ENCODE measurements at regions not wholly inside any gene's neighbourhood (a gene's known extent, or its start where the extent isn't known, plus 50 kb on each side); places are given as distances from the start of the nearest gene placed in this dataset.
"Not testable (repeated sequence)": the region's sequence is repeated elsewhere in the genome, so short reads cannot be mapped to it uniquely, and the experiment has no call there.

DNA sequence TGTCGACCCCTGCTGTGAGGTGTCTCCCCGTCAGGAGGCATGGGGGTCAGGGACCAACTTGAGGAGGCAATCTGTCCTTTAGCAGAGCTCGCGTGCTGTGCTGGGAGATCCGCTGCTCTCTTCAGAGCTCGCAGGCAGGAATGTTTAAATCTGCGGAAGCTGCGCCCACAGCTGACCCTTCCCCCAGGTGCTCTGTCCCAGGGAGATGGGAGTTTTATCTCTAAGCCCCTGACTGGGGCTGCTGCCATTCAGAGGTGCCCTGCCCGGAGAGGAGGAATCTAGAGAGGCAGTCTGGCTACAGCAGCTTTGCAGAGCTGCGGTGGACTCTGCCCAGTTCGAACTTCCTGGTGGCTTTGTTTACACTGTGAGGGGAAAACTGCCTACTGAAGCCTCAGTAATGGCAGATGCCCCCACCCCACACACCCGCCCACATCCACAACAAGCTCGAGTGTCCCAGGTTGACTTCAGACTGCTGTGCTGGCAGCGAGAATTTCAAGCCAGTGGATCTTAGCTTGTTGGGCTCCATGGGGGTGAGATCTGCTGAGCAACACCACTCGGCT, 133.1 kb downstream of the CENPC start:
- DNase-seq = not testable (repeated sequence)

DNA sequence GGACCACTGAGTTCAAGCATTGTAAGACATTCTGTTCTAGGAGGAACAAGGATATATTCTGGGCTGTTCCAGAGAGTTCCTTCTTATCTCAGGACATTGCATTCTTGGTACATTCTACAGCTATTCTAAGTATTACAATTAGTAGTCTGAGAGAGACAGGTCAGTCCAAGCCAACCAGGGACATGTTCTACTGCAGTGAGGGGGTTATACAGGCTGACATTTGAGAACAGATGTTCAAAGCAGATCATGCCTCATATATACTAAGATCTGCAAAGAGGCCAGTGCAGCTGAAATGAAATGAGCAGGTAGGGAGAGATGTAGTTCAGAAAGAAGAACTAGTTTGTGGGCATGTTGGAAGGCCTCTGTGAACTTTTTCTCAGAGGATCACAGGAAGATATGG, 142.0 kb downstream of the CENPC start:
- DNase-seq = no peak

DNA sequence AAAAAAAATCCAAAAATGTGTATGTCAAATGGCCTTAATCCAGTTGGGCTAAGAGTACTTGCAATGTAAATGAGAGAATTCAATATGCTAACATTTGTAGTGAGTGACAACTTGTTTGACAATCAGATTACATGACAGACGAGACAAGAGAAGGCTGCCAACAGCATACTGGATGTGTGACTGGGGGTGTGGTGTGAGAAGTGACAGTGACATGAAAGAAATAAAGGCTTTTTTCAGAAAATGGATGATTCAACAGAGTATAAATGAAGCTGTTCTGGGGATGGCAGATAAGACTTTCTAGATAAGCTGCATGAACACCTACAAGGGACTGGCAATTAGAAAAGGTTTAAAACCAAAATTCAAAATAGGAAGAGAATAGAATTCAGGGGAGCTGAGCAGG, 143.4 kb downstream of the CENPC start:
- no peak for DNase-seq

DNA sequence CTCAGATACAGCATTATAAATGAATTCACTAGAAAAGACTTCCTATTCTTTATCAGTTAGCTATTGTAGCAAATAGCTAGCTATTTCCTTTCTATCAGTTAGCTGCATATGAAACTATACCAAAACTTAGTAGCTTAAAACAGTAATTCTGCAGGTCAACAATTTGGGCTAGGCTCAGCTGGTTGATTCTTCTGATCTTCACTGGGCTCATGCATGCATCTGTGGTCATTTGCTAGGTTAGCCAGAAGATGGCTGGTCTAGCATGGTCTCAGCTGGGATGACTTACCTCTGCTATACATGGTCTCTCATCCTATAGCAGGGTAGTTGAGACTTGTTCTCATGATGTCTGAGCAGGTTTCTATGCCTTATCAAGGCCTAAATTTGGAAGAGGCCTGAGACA, 147.4 kb downstream of the CENPC start:
- no peak for DNase-seq

DNA sequence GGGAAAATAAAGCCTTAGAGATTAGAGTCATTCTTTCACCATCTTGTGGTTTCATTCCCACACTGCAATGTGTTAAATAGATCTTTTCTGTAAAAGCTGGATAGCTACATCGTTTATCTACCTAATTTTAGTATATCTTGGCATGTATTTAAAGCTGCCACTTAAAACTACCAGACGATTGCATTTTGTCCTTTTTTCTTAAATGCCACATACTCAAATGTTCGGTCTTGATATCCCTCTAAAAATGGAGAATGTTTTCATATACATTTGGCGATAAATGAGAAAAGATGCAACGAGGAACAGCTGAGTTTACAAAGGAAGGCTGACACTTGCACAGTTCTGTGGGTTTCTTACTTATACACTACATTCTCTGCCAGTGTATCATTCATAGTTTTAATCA, 148.3 kb downstream of the CENPC start:
- DNase-seq = no peak

DNA sequence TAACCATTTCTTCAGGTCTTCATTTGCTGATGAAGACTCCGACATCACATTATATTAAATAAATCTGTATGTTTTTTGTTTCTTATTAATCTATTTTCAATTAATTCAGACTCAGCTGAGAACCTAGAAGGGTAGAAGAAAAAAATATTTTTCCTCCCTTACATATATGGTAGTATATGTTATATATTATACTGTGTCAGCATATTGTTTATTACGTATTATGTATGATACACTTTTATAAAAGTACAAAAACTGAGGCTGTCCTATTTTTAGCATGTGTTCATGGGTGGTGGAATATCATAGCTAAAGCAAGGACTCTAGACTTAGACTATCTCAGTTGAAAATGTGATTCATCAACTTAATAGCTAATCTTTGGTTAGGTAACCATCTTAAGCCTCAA, 149.3 kb downstream of the CENPC start:
- no peak for DNase-seq

DNA sequence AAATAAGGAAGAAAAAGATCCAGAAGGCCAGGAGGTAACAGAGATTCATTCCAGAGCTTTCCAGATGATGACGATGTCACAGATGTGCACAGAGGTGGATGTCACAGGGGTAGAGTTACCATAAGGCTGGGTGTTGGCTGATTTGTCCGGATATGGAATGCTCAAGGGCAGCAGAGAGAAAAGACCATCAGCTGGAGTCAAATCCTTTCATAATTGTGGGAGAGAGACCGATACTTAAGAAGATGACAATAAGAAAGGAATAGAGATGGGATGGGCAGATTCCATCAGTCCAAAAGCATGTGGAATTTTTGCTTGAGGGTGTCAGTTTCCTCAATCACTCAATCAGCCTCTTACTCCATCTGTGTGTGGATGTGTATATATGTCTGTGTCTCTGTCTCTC, 150.4 kb downstream of the CENPC start:
- no peak for DNase-seq

DNA sequence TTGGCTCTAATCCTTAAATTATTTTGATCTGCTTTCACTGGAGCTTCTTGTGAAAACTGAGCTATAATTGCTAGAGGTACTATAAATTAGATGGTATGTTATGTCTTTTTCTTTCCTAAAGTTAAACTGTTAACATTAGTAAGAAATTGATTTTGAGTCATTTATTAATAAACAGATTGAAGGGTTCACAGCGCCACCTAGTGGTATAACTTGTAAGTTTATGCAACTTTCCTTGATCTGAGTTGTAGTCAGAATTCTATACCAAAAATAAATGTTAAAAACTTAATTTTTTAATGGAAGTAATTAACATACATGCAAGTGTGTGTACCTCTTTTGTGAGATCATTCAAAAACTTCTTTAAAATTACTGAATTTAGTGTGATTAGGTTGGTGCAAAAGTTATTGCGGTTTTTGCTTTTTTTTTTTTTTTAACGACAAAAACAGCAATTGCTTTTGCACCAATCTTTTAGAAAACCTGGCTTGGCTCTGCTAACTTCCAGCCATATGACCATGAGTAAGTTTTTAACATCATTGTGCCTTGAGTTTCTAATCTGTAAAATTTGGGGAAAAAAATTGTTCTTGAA, 151.5 kb downstream of the CENPC start:
- no peak for DNase-seq

DNA sequence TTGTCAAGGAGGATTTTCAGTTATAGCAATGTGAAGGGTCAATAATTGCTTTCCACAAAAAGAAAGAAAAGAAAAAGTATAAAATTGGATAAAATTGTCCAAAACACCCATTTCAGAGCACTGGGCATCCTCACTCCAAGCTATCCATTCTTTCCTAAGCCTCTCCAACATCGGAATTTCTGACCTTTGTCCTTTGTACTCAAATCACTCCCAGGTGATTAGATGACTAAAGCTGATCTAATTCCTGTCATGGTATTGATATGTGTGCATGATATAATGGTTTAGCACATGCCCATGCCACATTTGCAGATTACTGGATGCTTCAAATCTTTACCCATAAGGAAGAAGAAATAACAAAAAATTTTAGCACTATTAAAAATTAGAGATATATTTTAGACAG, 152.3 kb downstream of the CENPC start:
- no peak for DNase-seq

DNA sequence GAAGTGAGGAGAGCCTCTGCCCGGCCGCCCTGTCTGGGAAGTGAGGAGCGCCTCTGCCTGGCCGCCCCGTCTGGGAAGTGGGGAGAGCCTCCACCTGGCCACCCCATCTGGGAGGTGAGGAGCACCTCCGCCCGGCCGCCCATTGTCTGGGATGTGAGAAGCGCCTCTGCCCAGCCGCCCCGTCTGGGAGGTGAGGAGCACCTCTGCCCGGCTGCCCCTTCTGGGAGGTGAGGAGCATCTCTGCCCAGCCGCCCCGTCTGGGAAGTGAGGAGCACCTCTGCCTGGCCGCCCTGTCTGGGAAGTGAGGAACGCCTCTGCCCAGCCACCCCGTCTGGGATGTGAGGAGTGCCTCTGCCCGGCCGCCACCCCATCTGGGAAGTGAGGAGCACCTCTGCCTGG, 163.9 kb downstream of the CENPC start:
- DNase-seq = not testable (repeated sequence)

DNA sequence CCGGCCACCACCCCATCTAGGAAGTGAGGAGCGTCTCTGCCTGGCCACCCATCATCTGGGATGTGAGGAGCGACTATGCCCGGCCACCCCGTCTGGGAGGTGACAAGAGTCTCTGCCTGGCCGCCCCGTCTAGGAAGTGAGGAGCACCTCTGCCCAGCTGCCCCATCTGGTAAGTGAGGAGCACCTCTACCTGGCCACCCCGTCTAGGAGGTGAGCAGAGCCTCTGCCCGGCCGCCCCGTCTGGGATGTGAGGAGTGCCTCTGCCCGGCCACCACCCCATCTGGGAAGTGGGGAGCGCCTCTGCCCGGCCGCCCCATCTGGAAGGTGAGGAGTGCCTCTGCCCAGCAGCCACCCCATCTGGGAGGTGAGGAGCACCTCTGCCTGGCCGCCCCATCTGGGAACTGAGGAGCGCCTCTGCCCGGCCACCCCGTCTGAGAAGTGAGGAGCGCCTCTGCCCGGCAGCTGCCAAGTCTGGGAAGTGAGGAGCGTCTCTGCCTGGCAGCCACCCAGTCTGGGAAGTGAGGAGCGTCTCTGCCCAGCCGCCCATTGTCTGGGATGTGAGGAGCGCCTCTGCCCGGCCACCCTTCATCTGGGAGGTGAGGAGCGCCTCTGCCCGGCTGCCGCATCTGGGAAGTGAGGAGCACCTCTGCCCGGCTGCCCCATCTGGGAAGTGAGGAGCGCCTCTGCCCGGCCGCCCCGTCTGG, 164.4 kb downstream of the CENPC start:
- not testable (repeated sequence) for DNase-seq

DNA sequence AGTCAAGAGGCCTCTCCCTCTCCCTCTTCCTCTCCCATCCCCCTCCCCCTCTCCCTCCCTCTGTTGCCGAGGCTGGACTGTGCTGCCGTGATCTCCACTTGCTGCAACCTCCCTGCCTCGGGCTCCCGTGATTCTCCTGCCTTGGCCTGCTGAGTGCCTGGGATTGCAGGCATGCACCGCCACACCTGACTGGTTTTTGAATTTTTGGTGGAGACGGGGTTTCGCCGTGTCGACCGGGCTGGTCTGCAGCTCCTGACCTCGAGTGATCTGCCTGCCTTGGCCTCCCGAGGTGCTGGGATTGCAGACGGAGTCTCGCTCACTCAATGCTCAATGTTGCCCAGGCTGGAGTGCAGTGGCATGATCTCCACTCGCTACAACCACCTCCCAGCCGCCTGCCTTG, 165.1 kb downstream of the CENPC start:
- DNase-seq = no peak

DNA sequence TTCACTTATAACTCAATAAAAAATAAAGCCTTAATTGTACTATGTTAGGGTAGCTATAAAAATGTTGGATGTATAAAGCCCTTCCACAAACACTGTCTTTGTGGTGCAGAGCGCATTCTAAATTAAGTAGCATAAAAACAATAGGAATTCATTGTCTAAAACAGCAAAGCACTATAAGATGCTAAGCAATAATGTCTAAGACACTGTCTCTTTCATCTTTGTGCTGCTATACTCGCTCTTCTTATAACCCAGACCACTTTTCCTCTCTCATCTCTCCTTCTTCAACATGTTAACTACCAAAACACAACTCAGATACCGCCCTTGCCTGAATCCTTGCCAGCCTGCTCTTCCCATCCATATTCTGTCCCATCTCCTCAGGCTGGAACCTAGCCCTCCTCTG, 170.0 kb downstream of the CENPC start:
- no peak for DNase-seq

DNA sequence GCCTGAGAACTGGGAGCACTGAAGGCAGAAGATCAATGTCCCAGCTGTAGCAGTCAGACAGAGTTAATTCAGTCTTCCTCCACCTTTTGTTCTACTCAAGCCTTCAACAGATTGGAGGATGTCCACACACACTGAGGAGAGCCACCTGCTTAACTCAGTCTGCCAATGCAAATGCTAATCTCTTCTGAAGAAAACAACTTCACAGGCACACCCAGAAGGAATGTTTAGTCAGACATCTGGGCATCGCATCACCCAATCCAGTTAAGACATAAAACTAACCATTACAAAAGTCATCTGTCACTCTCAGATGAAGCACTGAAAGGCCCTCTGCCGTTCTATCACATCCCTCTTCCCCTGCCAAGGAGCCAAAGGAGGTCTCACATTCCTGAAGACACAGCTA, 173.7 kb downstream of the CENPC start:
- no peak for DNase-seq

DNA sequence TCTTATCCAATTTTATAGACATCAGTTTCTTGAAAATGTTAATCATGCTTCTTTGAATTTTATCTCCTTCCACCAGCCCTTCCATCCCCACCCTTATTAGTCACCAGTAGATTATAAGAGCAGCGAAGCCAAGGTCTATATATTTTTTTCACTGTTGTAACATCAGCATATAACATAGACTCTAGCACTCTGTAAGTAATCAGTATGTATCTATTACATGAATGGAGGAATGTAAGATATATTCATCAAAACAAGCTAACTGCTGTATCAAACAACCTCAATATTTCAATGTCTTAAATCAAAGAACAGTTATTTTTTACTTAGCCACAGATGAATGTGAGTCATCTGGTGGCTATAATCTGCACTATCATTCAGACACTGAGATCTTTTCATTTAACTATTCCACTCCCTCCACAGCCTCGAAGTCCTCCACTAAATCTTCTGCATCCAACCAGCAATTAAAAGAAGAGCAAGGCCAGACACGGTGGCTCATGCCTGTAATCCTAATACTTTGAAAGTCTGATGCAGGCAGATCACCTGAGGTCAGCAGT, 178.9 kb downstream of the CENPC start:
- DNase-seq = no peak

DNA sequence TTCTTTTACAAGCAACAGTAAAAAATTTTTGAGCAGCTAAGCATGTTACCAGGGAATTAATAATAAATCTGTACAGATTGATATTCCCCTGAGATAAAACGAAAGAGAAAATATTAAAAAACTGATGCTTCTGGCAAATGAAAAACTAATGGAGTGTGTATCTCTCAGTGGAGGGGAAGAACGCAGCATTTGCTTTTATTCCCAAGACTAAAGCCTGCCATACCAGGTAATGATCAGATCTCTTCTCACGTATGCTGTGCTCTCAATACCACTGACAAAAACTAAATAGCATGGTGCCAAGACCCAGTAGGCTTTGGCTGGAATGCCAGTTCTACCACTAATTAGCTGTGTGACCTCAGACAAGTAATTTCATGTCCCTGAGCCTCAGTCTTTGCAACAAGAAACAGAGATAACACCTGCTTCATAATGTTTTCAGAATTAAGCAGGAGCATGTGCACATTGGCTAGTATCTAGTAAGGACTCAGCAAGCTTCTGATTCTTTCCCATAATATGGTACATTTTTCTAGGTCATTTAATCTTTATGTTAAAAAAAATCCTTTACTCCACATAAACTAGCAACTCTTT, 179.6 kb downstream of the CENPC start:
- DNase-seq = no peak

DNA sequence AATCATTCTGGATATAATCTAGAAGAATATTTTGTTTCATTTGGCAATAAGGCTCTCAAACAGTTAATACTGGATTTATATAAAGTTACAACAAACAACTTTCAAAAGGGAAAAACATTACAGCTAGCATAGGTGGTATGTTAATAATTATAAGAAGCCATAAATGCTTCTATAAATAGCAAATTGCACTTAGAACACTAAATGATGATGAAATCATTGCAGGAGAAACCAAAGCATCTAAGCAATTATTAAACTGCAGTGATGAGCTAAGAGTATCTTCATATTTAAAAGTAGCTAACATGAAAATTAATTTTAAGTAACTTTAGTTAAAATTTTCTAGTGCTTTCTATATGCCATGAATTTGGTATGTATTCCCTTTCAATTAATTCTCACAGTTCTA, 189.5 kb downstream of the CENPC start:
- DNase-seq = no peak

DNA sequence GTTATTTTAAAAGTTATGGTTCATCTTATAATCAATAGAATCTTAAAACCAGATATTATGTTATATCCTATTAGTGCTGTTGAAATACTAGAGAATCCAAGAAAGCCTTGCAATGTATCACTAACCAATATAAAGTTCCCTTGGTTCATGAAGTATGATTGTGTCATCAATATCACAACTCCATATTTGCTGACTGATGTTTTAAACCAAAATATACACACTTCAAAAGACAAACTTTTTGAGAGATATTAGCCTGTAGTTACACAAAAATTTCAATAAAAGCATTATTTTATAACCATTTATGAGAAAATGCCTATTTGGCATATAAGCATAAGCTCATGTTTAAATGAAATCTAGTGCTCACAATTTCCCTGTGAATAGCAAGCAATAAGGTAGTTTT, 198.6 kb downstream of the CENPC start:
- DNase-seq = no peak

DNA sequence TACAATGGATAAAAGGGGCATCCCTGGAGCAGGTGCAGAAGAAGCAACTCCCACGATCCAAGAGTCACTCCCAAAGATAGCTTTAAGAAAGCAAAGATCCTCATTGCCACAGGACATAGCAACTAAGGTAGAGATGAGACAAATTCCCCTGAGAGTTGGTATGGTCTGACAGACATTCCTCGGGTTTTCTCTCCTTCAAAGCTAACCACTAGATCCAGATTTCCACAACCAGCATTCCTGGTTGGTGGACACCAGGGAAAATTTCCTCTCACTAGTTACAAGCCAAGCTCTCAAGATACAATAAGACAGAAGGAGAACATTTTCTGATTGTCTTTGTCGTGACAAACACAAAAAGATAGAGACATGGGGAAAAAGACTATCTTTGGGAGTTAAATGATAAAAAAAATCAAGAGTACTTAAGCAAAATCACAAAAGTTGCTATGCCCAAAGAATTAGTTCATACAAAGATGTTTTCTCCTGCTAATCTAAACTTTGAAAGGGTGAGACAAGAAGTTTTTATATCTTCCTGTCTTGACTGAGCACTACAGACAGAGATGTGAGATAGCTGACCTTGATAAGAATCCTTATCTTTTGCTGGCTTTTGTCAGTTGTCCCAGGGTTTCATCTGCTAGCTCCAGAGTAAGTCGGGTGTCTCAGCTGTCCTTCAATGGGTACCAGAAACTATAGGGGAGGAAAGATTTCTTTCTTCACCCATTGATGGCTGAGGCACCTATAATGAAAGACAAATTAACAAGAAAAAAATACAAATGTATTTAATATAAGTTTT, 200.5 kb downstream of the CENPC start:
- DNase-seq = no peak

DNA sequence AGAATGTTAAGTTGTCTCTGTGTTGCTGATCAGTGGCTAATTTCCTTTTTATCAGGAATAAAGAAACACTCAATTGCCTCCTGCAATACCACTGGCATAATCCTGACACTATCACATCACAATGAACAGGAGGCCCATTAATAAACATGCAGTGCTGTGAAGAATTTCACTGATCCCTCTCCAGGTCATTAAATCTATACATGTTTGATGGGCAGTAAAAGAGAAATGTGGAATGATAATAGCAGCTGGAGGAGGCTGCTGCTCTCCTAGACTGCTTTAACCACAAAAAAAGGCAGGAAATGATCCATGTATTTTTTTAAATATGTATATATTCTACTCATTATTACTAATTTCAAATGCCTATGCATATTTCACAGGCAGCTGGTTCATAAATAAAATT, 202.1 kb downstream of the CENPC start:
- DNase-seq = no peak

DNA sequence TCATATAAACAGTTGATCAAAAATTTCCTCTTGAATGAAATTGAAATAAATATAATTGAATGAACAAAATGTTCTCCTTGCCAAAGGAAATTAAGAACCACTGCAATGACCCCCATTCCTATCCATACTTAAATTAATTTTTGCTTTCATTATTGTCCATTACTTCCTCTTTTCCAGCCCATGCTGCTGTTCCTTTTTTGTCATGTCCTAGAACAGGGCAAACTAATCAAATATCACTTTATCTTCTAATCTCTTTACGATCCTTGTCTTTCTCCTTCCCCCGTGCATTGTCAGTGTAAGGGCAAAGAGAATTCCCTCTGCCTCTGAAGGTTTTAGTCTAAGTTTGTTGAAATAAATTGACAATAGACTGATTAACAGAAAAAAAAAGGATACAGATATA, 203.0 kb downstream of the CENPC start:
- DNase-seq = no peak

DNA sequence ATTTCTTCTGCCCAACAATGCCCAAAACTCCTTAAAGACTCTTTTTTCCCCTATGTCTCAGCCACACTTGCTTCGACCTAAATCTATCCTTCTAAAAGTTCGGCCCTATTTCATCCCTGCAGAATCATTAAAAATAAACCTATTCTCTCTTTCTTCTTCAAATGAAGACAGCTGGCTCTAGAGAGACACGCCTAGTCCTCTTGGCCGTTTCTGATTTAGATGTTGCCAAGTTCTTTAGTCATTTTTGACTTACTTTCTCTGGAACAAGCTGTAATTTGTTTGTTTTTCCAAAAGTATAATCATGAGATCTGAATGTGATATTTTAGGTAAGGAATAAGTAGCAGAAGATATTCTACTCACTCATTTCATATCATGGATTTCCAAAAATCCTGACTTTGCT, 211.6 kb downstream of the CENPC start:
- DNase-seq = no peak

DNA sequence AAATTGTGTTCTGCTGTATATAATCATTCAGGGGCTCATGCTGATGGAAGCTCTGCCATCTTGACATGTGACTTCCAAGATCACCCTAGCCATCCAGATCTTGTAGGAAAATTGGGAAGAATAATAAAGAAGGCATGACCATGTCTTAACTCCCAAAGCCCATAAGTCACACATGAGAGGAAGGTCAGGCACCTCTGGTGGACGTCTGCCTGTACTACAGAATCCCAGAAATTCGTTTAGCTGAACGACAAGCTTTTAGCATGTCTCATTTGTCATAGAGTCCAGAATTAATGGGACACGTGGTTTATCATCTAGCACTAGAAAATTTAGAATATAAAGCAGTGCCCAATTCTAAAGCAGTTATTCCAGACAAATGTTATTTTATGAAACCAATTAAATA, 212.7 kb downstream of the CENPC start:
- DNase-seq = no peak

All from activated CD8-positive, alpha-beta memory T cell treated with anti-CD3 and anti-CD28 coated beads, Interleukin-2, amount 50 U/mL, for 48 hours (primary cell).